C4-2B (cell line): ENCODE measurements at regions not wholly inside any gene's neighbourhood (a gene's known extent, or its start where the extent isn't known, plus 50 kb on each side); places are given as distances from the start of the nearest gene placed in this dataset.

Experiments
- H3K27ac ChIP-seq: fragments of 450-650 bp; 2 replicates; pipeline ENCODE4 v1.5.1; 2017
- ZFX ChIP-seq: fragments of 450-650 bp; IDR thresholded peaks from 2 replicates; pipeline ENCODE4 v1.6.1; 2017
- TF ChIP-seq, protein P1 (sequence below): fragments of 450-650 bp; conservative IDR thresholded peaks from 2 replicates; pipeline ENCODE4 v1.5.1; 2017; ENCODE audit warnings: mild to moderate bottlenecking

DNA sequence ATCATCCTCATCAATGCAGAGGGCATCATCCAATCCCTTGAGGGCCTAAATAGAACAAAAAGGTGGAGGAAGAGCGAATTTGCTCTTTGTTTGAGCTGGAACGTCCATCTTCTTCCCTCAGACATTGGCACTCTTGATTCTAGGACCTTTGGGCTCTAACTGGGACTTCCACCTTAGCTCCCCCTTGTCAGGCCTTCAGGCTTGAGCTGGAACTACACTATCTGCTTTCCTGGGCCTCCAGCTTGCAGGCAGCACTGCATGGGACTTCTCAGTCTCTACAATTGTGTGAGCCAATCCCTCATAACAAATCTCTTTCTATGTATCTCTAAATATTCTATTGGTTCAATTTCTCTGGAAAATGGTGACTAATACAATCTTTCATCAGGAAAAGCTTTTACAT, 155.4 kb downstream of the MCHR2 start:
- no peak for TF ChIP-seq ZFX
- TF ChIP-seq, protein P1, sequence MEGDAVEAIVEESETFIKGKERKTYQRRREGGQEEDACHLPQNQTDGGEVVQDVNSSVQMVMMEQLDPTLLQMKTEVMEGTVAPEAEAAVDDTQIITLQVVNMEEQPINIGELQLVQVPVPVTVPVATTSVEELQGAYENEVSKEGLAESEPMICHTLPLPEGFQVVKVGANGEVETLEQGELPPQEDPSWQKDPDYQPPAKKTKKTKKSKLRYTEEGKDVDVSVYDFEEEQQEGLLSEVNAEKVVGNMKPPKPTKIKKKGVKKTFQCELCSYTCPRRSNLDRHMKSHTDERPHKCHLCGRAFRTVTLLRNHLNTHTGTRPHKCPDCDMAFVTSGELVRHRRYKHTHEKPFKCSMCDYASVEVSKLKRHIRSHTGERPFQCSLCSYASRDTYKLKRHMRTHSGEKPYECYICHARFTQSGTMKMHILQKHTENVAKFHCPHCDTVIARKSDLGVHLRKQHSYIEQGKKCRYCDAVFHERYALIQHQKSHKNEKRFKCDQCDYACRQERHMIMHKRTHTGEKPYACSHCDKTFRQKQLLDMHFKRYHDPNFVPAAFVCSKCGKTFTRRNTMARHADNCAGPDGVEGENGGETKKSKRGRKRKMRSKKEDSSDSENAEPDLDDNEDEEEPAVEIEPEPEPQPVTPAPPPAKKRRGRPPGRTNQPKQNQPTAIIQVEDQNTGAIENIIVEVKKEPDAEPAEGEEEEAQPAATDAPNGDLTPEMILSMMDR: no peak
- H3K27ac ChIP-seq: no peak overlapping the region

DNA sequence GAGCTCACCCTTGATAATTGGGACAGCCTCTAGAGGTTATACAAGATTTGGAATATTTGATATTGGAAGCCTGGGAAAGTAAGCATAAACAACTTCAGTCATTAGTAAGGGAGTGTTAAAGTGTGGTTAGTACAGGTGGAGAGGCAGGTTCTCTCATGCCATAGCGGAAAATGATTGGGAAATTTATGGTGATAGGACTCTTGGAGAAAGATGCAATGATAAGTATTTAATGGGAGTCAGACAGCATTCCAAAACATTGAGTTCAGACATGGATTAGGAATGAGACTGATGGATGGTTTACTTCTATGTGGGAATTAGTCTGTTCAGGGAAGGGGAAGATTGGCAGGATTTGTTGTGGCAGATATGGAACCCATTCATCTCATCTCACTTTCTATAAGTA, 152.7 kb downstream of the MCHR2 start:
- H3K27ac ChIP-seq: no peak overlapping the region
- TF ChIP-seq, protein P1: no peak

DNA sequence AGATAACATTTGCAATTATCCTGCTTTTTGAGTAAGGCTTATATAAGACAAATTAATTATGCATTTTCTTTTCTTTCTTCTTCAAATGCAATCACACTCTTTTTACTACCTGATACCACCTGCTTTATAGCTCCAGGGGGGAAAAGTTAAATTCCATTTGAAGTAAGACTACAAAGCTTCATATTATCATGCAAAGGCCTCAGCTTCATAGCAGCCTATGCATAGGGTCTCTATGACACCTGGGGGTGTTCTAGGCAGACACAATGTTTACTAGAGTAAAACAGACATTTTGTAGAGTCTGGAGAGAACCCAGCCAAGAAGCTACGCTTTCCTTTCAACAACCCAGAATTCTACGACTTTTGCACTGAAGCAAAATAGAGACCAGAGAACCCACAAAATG, 148.0 kb downstream of the MCHR2 start:
- no peak for TF ChIP-seq ZFX
- TF ChIP-seq, protein P1: no peak

DNA sequence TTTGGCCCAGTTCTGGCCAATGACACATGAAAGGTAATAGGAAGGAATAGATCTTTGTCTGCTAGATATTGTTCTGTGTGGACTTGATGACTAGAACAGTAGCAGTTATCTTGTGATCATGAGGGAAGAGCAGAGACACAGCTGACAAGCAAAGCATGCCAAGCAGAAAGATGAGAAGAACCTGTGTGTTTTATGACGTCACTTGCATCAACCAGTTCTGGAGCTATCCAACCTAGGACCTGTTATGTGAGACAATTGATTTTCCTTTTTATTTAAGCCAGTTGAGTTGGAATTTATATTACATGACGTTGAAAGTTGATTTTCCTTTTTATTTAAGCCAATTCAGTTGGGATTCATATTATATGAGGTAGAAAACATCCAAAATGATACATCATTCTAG, 143.2 kb downstream of the MCHR2 start:
- TF ChIP-seq, protein P1: no peak
- no peak for TF ChIP-seq ZFX
- H3K27ac ChIP-seq: no peak overlapping the region

More for the DNA sequence above, 148.0 kb downstream of the MCHR2 start:
- H3K27ac ChIP-seq: no peak overlapping the region

DNA sequence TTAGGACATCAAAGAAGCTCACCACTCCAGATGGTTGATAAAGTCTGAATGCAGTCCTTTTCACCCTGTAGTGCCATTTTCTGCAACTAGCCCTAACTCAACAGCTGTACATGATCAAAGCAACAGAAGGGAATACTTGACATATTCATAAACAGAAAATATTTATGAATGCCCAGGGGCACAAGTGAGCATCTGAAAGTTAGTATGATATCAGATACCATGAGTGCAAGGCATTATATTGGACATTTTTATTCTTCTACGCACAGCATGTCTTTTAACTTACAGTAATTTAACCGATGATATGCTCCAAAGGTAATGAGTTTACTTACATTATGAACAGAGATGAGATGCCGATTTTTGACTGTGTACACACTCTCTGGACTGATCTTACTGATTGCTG, 142.0 kb downstream of the MCHR2 start:
- H3K27ac ChIP-seq: no peak overlapping the region
- TF ChIP-seq ZFX: no peak
- TF ChIP-seq, protein P1: no peak

DNA sequence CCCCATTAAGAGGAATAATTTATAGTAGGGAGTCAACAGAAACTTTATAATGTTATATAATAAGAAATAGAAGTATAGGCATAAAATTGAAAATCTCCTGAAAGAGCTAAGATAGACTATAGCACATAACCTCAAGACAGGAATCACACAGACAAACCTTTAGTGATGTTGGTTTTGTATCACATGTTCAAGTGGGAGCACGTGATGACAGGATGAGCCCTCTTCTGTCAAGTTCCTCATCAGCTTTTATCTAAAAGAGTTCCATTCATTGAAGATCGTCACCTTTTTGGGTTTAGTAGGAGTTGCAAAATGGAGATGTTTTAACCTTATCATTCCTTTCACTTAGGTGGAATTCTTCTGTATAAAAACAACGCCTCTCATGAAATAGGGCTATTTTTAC, 127.0 kb downstream of the MCHR2 start:
- TF ChIP-seq, protein P1: no peak
- no peak for TF ChIP-seq ZFX

DNA sequence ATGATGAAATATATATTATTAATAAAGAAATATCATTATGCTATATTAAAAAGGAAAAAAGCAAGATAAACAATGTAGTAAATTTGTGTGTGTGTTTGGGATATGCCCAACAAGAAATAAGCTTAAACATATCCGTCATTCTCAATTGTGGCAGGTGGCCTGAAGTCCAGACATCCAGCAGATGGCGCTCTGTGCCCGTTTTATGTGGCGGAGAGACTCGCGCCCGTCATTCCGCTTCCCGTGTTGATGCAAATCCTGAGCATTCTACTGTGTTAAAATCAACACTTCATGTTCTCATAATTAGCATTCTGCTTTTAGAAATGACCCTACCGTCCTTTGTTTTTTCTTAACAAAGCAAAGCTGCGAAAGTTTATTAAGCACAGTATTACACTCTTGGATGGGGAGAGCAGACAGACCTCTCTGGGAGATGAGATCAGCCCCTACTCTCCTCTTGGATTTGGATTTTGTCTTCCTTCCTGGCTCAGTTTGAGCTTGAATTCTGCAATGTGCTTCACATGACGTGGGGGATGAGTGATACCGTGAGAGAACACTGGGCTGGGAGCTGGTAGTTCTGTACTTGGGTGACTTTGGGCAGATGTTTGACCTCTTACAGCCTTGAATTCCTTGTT, 125.8 kb downstream of the MCHR2 start:
- H3K27ac ChIP-seq: no peak overlapping the region
- TF ChIP-seq, protein P1: peak; percentile 89
- no peak for TF ChIP-seq ZFX

More for the DNA sequence above, 127.0 kb downstream of the MCHR2 start:
- H3K27ac ChIP-seq: no peak overlapping the region
